Kidney epithelial cell (primary cell): ENCODE measurements at regions not wholly inside any gene's neighbourhood (a gene's known extent, or its start where the extent isn't known, plus 50 kb on each side); places are given as distances from the start of the nearest gene placed in this dataset.

Source experiments
- DNase-seq: peaks from one replicate; pipeline ENCODE4 v3.0.0-alpha.2; 2010; ENCODE audit warnings: low read depth
- H3K27me3 ChIP-seq: 2 replicates; pipeline ENCODE4 v1.6.0; 2011; ENCODE audit warnings: low read length; ENCODE audit not compliant: control insufficient read depth, insufficient read depth
- H3K36me3 ChIP-seq: 2 replicates; pipeline ENCODE4 v1.5.1; 2011; ENCODE audit warnings: low read length; ENCODE audit not compliant: control insufficient read depth, insufficient read depth
- H3K4me3 ChIP-seq: 2 replicates; pipeline ENCODE4 v1.5.1; 2011; ENCODE audit warnings: low read depth, mild to moderate bottlenecking, control low read depth, low read length
- TF ChIP-seq, protein P1 (sequence below): IDR thresholded peaks from 2 replicates; pipeline ENCODE4 v1.5.1; 2011; ENCODE audit warnings: mild to moderate bottlenecking, moderate library complexity, low read length, control low read depth, inconsistent platforms; ENCODE audit not compliant: insufficient read depth, poor library complexity, severe bottlenecking

DNA sequence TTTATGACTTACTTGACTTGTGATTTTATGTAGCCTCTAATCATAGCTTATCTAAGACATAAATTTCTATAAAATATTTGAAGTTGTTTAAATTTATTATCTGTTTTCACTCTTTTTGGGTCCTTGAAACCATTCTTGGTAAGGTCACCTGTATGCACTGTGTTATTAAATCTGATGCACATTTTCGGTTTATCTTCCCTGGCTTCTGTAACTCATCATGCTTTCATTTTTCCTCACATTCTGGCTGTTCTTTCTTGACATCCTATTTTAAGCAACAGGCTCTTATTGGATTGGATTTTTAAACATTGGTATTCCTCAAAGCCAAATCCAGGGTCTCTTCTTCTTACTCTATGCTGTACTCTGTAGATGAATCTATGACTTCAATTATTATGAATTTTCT is 341.6 kb downstream of the TGFB2 start:
- H3K4me3 ChIP-seq: no peak overlapping the region
- TF ChIP-seq, protein P1, sequence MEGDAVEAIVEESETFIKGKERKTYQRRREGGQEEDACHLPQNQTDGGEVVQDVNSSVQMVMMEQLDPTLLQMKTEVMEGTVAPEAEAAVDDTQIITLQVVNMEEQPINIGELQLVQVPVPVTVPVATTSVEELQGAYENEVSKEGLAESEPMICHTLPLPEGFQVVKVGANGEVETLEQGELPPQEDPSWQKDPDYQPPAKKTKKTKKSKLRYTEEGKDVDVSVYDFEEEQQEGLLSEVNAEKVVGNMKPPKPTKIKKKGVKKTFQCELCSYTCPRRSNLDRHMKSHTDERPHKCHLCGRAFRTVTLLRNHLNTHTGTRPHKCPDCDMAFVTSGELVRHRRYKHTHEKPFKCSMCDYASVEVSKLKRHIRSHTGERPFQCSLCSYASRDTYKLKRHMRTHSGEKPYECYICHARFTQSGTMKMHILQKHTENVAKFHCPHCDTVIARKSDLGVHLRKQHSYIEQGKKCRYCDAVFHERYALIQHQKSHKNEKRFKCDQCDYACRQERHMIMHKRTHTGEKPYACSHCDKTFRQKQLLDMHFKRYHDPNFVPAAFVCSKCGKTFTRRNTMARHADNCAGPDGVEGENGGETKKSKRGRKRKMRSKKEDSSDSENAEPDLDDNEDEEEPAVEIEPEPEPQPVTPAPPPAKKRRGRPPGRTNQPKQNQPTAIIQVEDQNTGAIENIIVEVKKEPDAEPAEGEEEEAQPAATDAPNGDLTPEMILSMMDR: no peak
- H3K27me3 ChIP-seq: no peaks in the 10 kb centered on the region
- DNase-seq: no peak
- no peaks in the 10 kb centered on the region for H3K36me3 ChIP-seq

DNA sequence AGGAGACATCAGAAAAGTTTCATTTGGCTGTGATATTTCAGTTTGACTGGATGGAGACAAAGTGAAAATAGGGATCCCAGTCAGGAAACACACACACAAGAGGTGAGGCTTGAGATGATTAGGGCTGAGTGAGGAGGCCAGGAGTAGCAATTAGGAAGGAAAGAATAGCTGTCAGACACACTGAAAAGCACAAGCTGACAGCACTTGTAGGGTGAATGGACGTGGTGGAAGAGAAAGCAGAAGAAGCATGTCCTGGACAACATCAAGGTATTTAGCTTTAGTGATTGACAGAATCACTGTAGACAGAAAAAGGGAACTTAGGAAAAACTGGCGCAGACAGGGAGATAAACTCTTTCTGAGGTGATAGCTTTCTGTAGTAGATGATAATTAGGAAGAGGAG is 347.7 kb downstream of the TGFB2 start:
- TF ChIP-seq, protein P1: no peak
- H3K4me3 ChIP-seq: no peak overlapping the region
- DNase-seq: no peak
- H3K27me3 ChIP-seq: no peaks in the 10 kb centered on the region
- no peaks in the 10 kb centered on the region for H3K36me3 ChIP-seq

DNA sequence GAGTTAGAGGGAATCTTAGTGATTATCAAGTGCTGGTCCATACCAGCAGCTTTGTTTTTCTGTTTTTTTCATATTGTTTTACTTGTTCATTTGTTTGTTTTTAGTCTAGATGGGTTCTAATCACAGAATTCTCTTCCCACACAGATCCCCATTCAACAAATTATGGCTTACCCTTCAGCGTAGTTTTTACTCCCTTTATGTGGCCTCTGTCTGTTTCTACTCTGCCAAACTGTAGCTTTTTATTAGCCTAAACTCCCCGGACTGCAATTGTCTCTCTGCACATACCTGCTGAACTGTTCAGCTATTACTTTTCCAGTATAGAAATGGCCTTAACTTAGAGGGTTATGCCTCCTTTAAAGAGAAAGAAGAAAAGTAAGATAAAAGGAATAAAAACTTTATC is 348.5 kb downstream of the TGFB2 start:
- H3K36me3 ChIP-seq: no peaks in the 10 kb centered on the region
- no peak for DNase-seq
- TF ChIP-seq, protein P1: no peak
- H3K4me3 ChIP-seq: no peak overlapping the region
- no peaks in the 10 kb centered on the region for H3K27me3 ChIP-seq

DNA sequence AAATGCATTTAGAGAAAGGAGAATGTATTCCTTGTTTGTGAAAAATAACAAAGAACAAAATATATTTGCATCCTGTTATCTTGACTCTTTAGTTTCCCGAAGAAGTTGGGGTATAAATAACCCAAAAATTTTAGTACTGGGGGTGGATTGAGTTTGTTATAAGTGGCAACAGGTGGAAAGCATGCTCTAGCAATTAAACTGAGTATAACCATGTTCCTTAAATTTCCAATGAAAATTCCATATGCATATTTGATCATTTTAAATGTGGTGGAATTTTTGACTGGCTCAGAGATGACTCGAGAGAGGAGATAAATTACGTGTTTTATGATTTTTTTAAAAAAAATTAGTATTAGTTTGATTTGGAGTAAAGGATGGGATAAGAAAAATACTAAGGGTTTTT is 348.9 kb downstream of the TGFB2 start:
- Histone ChIP-seq H3K4me3 (no peak overlapping the region), H3K27me3 (no peaks in the 10 kb centered on the region), H3K36me3 (no peaks in the 10 kb centered on the region)
- TF ChIP-seq, protein P1: no peak
- DNase-seq: no peak

DNA sequence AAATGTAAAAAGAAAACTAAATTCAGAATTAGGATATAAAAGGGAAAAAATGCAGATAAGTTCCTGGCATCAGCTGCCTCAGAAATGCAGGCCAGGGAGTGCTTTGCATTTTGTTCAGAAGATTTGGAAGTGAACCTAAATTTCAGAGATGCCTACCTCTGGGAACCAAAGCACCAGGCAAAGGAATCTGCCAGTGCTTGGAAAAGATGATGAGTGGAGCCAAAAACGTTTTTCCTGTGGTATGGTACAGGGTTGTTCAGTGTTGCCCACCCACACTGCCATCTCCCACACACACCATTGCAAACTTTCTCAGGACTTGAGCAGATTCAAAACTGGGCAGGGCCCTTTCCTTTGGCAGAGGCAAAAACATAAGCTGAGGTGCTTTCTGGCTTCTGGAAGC is 349.5 kb downstream of the TGFB2 start:
- no peak for DNase-seq
- H3K36me3 ChIP-seq: no peaks in the 10 kb centered on the region
- H3K27me3 ChIP-seq: no peaks in the 10 kb centered on the region
- H3K4me3 ChIP-seq: no peak overlapping the region
- TF ChIP-seq, protein P1: no peak

DNA sequence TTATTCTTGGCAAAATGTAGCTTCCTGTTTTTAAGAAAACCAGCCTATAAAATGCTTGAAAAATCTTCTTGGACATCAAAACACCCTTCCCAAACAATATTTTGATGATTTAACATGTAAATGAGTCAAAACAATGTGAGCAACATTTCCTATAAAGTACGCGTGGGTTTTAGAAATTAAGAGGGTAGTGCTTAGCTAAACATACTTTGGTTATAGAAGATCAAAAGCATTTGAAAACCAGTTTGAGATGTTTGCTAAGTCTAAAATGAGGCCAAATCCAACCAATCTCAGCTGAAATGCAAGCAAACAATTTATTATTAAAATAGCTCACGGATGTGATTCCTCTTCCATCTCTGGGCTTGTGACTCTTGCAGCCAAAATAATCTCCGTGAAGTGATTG is 350.4 kb downstream of the TGFB2 start:
- TF ChIP-seq, protein P1: no peak
- H3K27me3 ChIP-seq: no peaks in the 10 kb centered on the region
- no peaks in the 10 kb centered on the region for H3K36me3 ChIP-seq
- H3K4me3 ChIP-seq: no peak overlapping the region
- DNase-seq: no peak
